Lower leg skin (tissue), 3 donors: ENCODE measurements at regions not wholly inside any gene's neighbourhood (a gene's known extent, or its start where the extent isn't known, plus 50 kb on each side); places are given as distances from the start of the nearest gene placed in this dataset.

Experiments
- CTCF ChIP-seq, 3 donors: fragments of 450-650 bp; IDR thresholded peaks; one replicate each; pipeline ENCODE4 v1.5.1; 2016; ENCODE audit warnings: antibody characterized with exemption in 3 of 3, mild to moderate bottlenecking in 3 of 3, moderate library complexity in 2 of 3
- POLR2A ChIP-seq, 2 donors: fragments of 450-650 bp; IDR thresholded peaks; one replicate each; pipeline ENCODE4 v1.6.1; 2016 to 2017; ENCODE audit warnings: antibody characterized with exemption in 2 of 2, mild to moderate bottlenecking in 1 of 2, moderate library complexity in 1 of 2

GRCh38 chr7:29642494-29643155 is 79.0 kb downstream of the PRR15 start:
- TF ChIP-seq CTCF (IDR thresholded peaks at IDR 0.05) (no peak), POLR2A (IDR thresholded peaks at IDR 0.05) (no peak)
